CD14-positive monocyte (primary cell): ENCODE measurements at regions not wholly inside any gene's neighbourhood (a gene's known extent, or its start where the extent isn't known, plus 50 kb on each side); places are given as distances from the start of the nearest gene placed in this dataset.

Experiments used
- DNase-seq, 3 donors: peaks; one replicate each; pipeline ENCODE4 v3.0.0-alpha.2; 2011 to 2022
- H2AFZ ChIP-seq: 2 replicates; pipeline ENCODE4 v1.6.0; 2012; ENCODE audit warnings: mild to moderate bottlenecking, low read depth, low read length, inconsistent platforms; ENCODE audit not compliant: insufficient read depth, poor library complexity, severe bottlenecking
- H3K27ac ChIP-seq, 2 donors: 1 replicate in 1 of 2; 2 replicates in 1 of 2; pipeline ENCODE4 v1.5.1; 2012 to 2013; ENCODE audit warnings: low read length in 2 of 2, control low read depth in 1 of 2, inconsistent platforms in 1 of 2, low read depth in 1 of 2, mild to moderate bottlenecking in 1 of 2
- H3K27me3 ChIP-seq, 2 donors: one replicate each; pipeline versions ENCODE4 v1.6.0 to v1.6.1; 2011 to 2013; ENCODE audit warnings: low read length in 2 of 2; ENCODE audit not compliant: control insufficient read depth in 2 of 2, insufficient read depth in 2 of 2
- H3K36me3 ChIP-seq, 2 donors: replicated peaks in 1 of 2; 1 replicate in 1 of 2; 2 replicates in 1 of 2; pipeline versions ENCODE4 v1.5.1 to v1.6.1; 2012 to 2013; ENCODE audit warnings: low read length in 2 of 2, control low read depth in 1 of 2, inconsistent platforms in 1 of 2, mild to moderate bottlenecking in 1 of 2; ENCODE audit not compliant: insufficient read depth in 2 of 2, control insufficient read depth in 1 of 2
- H3K4me1 ChIP-seq, 2 donors: 1 replicate in 1 of 2; 2 replicates in 1 of 2; pipeline versions ENCODE4 v1.5.1 to v1.6.1; 2012 to 2013; ENCODE audit warnings: low read length in 2 of 2, control low read depth in 1 of 2, inconsistent platforms in 1 of 2, mild to moderate bottlenecking in 1 of 2, moderate library complexity in 1 of 2; ENCODE audit not compliant: insufficient read depth in 2 of 2, control insufficient read depth in 1 of 2
- H3K4me2 ChIP-seq: replicated peaks from 2 replicates; pipeline ENCODE3; 2012; ENCODE audit warnings: low read length, moderate library complexity, mild to moderate bottlenecking; ENCODE audit not compliant: poor library complexity, severe bottlenecking; ENCODE audit errors: extremely low read depth
- H3K4me3 ChIP-seq, 3 experiments: fragments of 200-600 bp in 1 of 3; sonication (generic) in 1 of 3; replicated peaks in 1 of 3; 1 replicate in 2 of 3; 2 replicates in 1 of 3; pipeline ENCODE4 v1.5.1; 2011 to 2013; ENCODE audit warnings: low read length in 3 of 3, mild to moderate bottlenecking in 3 of 3, control low read depth in 2 of 3, low read depth in 2 of 3, inconsistent platforms in 1 of 3, moderate library complexity in 1 of 3
- H3K79me2 ChIP-seq: 2 replicates; pipeline ENCODE4 v1.6.0; 2012; ENCODE audit warnings: mild to moderate bottlenecking, control low read depth, inconsistent platforms, low read length, moderate library complexity; ENCODE audit not compliant: insufficient read depth
- H3K9ac ChIP-seq: 2 replicates; pipeline ENCODE4 v1.6.0; 2017; ENCODE audit warnings: low read length, mild to moderate bottlenecking; ENCODE audit not compliant: insufficient read depth, poor library complexity, severe bottlenecking
- H3K9me3 ChIP-seq, 2 donors: replicated peaks in 1 of 2; 1 replicate in 1 of 2; 2 replicates in 1 of 2; pipeline versions ENCODE4 v1.5.1 to v1.6.1; 2012 to 2013; ENCODE audit warnings: low read length in 2 of 2, control low read depth in 1 of 2; ENCODE audit not compliant: control insufficient read depth in 1 of 2, insufficient read depth in 1 of 2
- H4K20me1 ChIP-seq: 2 replicates; pipeline ENCODE4 v1.6.0; 2012; ENCODE audit warnings: mild to moderate bottlenecking, low read length, control low read depth, moderate library complexity; ENCODE audit not compliant: insufficient read depth
- H3K27ac Mint-ChIP-seq, 7 donors: one replicate each; pipeline ENCODE4 v1.8.0; 2020; ENCODE audit warnings: mild to moderate bottlenecking in 7 of 7, mixed read lengths in 7 of 7, moderate library complexity in 6 of 7, inconsistent platforms in 2 of 7
- H3K27me3 Mint-ChIP-seq, 3 donors: one replicate each; pipeline ENCODE4 v1.8.0; 2021 to 2022; ENCODE audit warnings: low read depth in 3 of 3, mild to moderate bottlenecking in 3 of 3, mixed read lengths in 3 of 3, moderate library complexity in 3 of 3, inconsistent platforms in 1 of 3
- H3K36me3 Mint-ChIP-seq, 2 donors: one replicate each; pipeline ENCODE4 v1.8.0; 2020; ENCODE audit warnings: mixed read lengths in 2 of 2, inconsistent platforms in 1 of 2, mild to moderate bottlenecking in 1 of 2
- H3K4me1 Mint-ChIP-seq: one replicate; pipeline ENCODE4 v1.8.0; 2020; ENCODE audit warnings: mild to moderate bottlenecking, mixed read lengths
- H3K4me3 Mint-ChIP-seq, 2 donors: one replicate each; pipeline ENCODE4 v1.8.0; 2020; ENCODE audit warnings: mild to moderate bottlenecking in 2 of 2, mixed read lengths in 2 of 2, moderate library complexity in 1 of 2
- H3K9me3 Mint-ChIP-seq, 7 donors: one replicate each; pipeline ENCODE4 v1.8.0; 2020 to 2022; ENCODE audit warnings: mixed read lengths in 7 of 7, mild to moderate bottlenecking in 6 of 7, moderate library complexity in 6 of 7, inconsistent platforms in 2 of 7
- CTCF ChIP-seq: fragments of 200-600 bp; IDR thresholded peaks from one replicate; pipeline ENCODE4 v1.8.0; 2022; ENCODE audit warnings: antibody characterized with exemption, mild to moderate bottlenecking
- WGBS: methylation state at CpG from one replicate; pipeline ENCODE4 v1.1.5; 2013; ENCODE audit warnings: missing lambda C conversion rate; ENCODE audit not compliant: insufficient coverage; 5-methylcytosine and 5-hydroxymethylcytosine counted together
- intact Hi-C, 2 donors: fragments of 100-400 bp; cut with micrococcal nuclease; formaldehyde crosslinking; loops; one replicate each; pipeline versions ENCODE4 v1.15.0 to v1.15.1; 2023

GRCh38 chr15:36232491-36232890, 346.9 kb upstream of the CDIN1 start:
- Histone ChIP-seq H3K4me2 (no peak overlapping the region), H3K27me3 (no peaks in the 10 kb centered on the region), H3K36me3 (no peaks in the 10 kb centered on the region), H4K20me1 (no peaks in the 10 kb centered on the region), H3K4me1 (no peaks in the 10 kb centered on the region), H3K9me3 (peaks cover 0 to 7% of the 10 kb centered on the region in 2 donors), H3K79me2 (no peaks in the 10 kb centered on the region), H2AFZ (no peak overlapping the region), H3K27ac (no peak overlapping the region), H3K9ac (no peak overlapping the region), H3K4me3 (no peak overlapping the region)
- H3K4me1 Mint-ChIP-seq = no peaks in the 10 kb centered on the region
- no peaks in the 10 kb centered on the region for H3K27me3 Mint-ChIP-seq
- intact Hi-C loops = no loop called here
- H3K36me3 Mint-ChIP-seq = no peaks in the 10 kb centered on the region
- H3K9me3 Mint-ChIP-seq = peaks cover 0 to 5% (median 0%) of the 10 kb centered on the region in 7 donors
- H3K27ac Mint-ChIP-seq = no peak overlapping the region
- WGBS = no CpG with 5 or more reads among the region's 1 CpG
- no peak overlapping the region for H3K4me3 Mint-ChIP-seq
- no peak for TF ChIP-seq CTCF
- no peak for DNase-seq

GRCh38 chr15:36234743-36235142, 344.7 kb upstream of the CDIN1 start:
- H3K4me3 Mint-ChIP-seq = no peak overlapping the region
- Histone ChIP-seq H3K36me3 (no peaks in the 10 kb centered on the region), H3K4me2 (no peak overlapping the region), H3K4me3 (no peak overlapping the region), H3K9me3 (peaks cover 0 to 7% of the 10 kb centered on the region in 2 donors), H3K27me3 (no peaks in the 10 kb centered on the region), H3K79me2 (no peaks in the 10 kb centered on the region), H2AFZ (no peak overlapping the region), H4K20me1 (no peaks in the 10 kb centered on the region), H3K4me1 (no peaks in the 10 kb centered on the region), H3K27ac (no peak overlapping the region), H3K9ac (no peak overlapping the region)
- H3K27me3 Mint-ChIP-seq = no peaks in the 10 kb centered on the region
- no peak for DNase-seq
- TF ChIP-seq CTCF = no peak
- intact Hi-C loops = no loop called here
- no peak overlapping the region for H3K27ac Mint-ChIP-seq
- peaks cover 0 to 10% (median 4%) of the 10 kb centered on the region in 7 donors for H3K9me3 Mint-ChIP-seq
- H3K4me1 Mint-ChIP-seq = no peaks in the 10 kb centered on the region
- H3K36me3 Mint-ChIP-seq = no peaks in the 10 kb centered on the region
